ENCODE measurements at regions not wholly inside any gene's neighbourhood (a gene's known extent, or its start where the extent isn't known, plus 50 kb on each side); places are given as distances from the start of the nearest gene placed in this dataset.

DNA sequence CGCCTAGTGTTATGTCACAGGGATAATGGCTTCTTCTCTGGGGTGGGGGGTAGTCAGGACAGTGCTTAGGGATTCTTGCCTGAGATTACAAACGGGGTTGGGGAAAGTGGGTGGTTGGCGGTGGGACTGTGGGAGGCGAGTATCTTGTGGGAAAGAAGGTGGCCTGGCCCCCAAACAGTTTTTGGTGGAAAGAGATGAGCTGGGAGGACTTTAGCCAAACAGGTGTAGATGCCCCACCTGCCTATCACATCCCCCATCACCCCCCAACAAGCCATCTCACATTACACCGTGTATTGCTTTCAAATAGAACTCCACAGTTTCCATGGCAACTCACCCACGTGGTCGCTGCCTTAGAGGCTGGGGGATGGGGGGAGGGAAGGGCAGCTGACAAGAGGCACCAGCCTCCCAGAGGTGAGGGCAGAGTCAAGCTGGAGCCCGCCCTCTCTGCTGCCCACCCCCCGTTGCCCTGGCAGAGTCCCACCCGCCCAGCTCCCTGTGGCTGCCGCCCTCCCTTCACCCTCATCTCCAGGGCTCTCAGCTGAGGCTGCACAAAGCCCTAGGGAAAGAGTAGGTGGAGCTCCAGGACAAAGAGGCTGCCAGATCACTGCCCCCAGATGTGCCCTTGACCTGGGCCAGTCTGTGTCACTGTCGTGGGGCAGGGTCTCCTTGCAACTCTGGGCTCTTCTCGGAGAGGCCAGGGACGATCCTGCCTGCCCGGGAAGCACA lies 98.3 kb downstream of the LRRC74A start:
- Mint-ChIP-seq H3K27me3 (peaks cover 22% of the 10 kb centered on the region), H3K9me3 (no peaks in the 10 kb centered on the region), H3K36me3 (peaks cover 2% of the 10 kb centered on the region), H3K27ac (peak overlapping the region in 2 of 3 donors; percentile 17 to 83), H3K4me1 (peaks cover 20 to 22% (median 20%) of the 10 kb centered on the region in 3 donors), H3K4me3 (peak overlapping the region in 2 of 4 donors; percentile 8 to 55)

GRCh38 chr14:76923431-76924370 lies 97.5 kb downstream of the LRRC74A start:
- Mint-ChIP-seq H3K27me3 (peaks cover 23% of the 10 kb centered on the region), H3K27ac (peak overlapping the region in 1 of 3 donors; percentile 83), H3K36me3 (peaks cover 2% of the 10 kb centered on the region), H3K4me3 (no peak overlapping the region), H3K9me3 (no peaks in the 10 kb centered on the region), H3K4me1 (peaks cover 18 to 20% (median 19%) of the 10 kb centered on the region in 3 donors)

DNA sequence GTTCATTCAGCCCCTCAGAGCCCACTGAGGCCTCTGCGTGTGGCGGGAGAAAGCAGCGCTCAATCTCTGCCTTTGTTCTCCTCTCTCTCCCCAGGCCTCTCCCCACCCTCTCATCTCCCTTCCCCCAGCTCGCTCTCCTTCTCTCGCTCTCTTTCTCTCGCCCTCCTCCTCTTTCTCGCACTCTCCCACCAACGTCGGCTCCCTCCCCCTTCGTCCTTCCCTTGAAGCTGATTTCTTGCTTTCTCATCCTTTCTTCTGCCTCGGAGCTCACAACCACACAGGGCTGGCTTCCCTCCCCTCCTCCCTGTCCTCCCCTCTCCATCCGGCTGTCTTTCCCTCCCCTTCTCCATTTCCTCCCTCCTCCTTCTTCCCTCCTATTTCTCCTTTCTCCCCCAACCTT lies 96.4 kb downstream of the LRRC74A start:
- Mint-ChIP-seq H3K9me3 (no peaks in the 10 kb centered on the region), H3K4me1 (peaks cover 16 to 18% (median 16%) of the 10 kb centered on the region in 3 donors), H3K27me3 (peaks cover 23% of the 10 kb centered on the region), H3K27ac (peak overlapping the region in 1 of 3 donors; percentile 18), H3K4me3 (no peak overlapping the region), H3K36me3 (peaks cover 2% of the 10 kb centered on the region)

DNA sequence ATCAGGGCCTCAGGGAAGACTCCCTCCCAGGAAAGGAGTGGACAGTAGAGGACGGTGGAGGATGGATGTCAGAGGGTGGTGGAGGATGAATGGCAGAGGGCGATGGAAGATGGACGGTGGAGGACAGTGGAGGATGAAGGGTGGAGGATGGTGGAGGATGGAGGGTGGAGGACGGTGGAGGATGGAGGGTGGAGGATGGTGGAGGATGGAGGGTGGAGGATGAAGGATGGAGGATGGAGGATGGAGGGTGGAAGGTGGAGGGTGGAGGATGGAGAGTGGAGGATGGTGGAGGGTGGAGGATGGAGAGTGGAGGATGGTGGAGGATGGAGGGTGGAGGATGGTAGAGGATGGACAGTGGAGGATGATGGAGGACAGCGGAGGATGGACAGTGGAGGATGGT lies 95.9 kb downstream of the LRRC74A start:
- peaks cover 12 to 15% (median 13%) of the 10 kb centered on the region in 3 donors for H3K4me1 Mint-ChIP-seq
- no peaks in the 10 kb centered on the region for H3K9me3 Mint-ChIP-seq
- peaks cover 2% of the 10 kb centered on the region for H3K36me3 Mint-ChIP-seq
- peak overlapping the region in 1 of 3 donors; percentile 18 for H3K27ac Mint-ChIP-seq
- H3K27me3 Mint-ChIP-seq: peaks cover 21% of the 10 kb centered on the region
- H3K4me3 Mint-ChIP-seq: no peak overlapping the region

DNA sequence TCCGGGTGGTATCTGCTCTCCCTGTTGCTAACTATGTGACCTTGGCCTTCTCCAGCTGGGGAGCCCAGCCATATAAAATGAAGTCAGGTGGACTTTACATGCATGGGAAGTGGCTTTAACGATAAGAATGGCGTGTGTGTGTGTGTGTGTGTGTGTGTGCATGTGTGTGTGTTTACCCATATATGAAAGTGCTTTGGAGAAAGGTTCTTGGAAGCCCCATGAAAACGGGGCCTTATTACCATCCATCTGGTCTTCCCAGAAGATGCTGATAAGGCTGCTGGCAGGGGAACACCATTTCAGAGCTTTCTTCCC lies 94.8 kb downstream of the LRRC74A start:
- Mint-ChIP-seq H3K27ac (no peak overlapping the region), H3K4me1 (peaks cover 5 to 7% (median 7%) of the 10 kb centered on the region in 3 donors), H3K27me3 (peaks cover 17% of the 10 kb centered on the region), H3K4me3 (peak overlapping the region in 1 of 4 donors; percentile 29), H3K9me3 (no peaks in the 10 kb centered on the region), H3K36me3 (peaks cover 2% of the 10 kb centered on the region)

DNA sequence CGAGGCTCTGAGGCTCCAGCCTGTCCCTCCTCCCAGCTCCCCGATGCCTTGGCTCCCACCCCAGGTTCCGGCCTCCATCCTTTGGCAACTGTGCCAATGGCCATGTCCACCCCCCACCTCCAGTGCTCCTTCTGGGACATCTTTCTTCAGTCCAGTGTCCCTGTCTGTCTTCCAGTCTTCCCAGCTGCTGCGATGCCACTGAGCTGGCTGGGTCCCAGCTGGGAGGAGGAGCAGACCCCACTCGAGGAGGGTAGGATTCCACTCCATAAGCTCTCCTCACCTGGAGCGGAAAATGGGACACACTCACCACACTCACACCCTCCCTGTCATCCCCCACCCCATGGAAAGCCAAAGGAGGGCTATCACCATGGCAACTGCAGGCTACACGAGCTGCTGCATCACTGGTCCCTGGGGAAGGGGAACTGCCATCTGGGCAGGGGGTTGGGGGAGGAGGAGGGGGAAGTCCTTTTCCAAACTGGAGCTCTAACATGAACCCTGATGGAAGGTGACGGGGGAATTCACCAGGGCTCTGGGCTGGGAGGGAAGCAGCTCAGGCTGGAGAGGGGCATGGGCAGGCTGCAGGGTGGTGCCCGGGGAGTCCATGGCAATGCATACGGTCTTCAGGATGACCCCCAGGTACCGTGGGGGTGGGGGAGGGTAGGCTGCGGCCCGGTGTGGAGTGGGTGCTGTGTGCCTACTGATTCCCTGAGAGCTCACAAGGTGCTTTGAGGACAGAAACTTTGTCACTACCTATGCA lies 94.3 kb downstream of the LRRC74A start:
- H3K36me3 Mint-ChIP-seq: peaks cover 2% of the 10 kb centered on the region
- peaks cover 3 to 7% (median 7%) of the 10 kb centered on the region in 3 donors for H3K4me1 Mint-ChIP-seq
- peaks cover 17% of the 10 kb centered on the region for H3K27me3 Mint-ChIP-seq
- H3K9me3 Mint-ChIP-seq: no peaks in the 10 kb centered on the region
- peak overlapping the region in 1 of 4 donors; percentile 79 for H3K4me3 Mint-ChIP-seq
- H3K27ac Mint-ChIP-seq: no peak overlapping the region

DNA sequence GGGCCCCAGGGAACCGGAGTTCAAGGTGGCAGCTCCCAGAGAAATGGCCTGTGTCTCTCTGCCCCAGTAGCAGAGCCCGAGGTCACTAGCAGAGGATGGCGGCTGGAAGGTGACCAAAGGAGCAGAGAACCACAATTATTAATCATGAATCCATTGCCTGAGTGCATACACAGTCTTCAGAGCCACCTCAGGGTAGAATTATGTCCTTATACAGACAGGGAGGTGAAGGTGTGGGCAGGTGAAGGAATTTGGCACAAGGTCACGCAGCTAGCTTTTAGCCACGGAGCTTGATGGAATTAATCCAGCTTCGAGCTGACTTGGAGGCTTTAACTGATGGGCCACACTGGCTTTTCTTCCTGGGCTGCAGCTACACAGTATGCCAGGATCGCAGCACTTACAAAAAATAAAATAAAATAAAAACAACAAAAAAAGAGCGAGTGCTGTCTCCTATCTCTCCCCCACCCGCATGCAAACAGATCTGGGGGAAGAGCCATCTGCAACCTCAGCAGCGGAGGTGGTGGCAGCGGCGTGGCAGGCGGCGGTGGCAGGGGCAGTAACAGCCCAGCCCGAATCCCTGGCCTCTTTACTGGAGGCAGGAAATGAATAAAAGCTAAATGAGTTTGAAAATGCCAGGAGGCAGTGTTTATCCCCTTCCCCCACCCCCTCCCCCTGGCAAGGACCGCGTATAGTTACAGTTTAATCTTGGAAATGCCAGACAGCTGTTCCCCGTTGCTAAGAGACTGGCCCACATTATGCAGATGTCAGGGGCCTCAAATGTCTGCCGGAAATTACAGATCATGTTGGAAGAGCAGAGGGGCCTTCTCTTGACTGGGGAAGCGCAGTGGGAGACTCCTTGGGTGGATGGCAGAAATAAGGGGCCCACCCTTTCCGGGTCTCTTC lies 93.5 kb downstream of the LRRC74A start:
- Mint-ChIP-seq H3K36me3 (peaks cover 2% of the 10 kb centered on the region), H3K27me3 (peaks cover 17% of the 10 kb centered on the region), H3K27ac (peak overlapping the region in 1 of 3 donors; percentile 39), H3K4me3 (peak overlapping the region in 1 of 4 donors; percentile 79), H3K9me3 (no peaks in the 10 kb centered on the region), H3K4me1 (peaks cover 0 to 7% (median 2%) of the 10 kb centered on the region in 3 donors)

All from IgD-negative memory B cell (primary cell).